M059J (cell line): ENCODE measurements at regions not wholly inside any gene's neighbourhood (a gene's known extent, or its start where the extent isn't known, plus 50 kb on each side); places are given as distances from the start of the nearest gene placed in this dataset.
"Not testable (repeated sequence)": the region's sequence is repeated elsewhere in the genome, so short reads cannot be mapped to it uniquely, and the experiment has no call there.

ENCODE experiments used
- DNase-seq: peaks from one replicate; pipeline ENCODE4 v3.0.0-alpha.2; 2012; ENCODE audit warnings: low read depth

GRCh38 chr10:65128277-65128676 lies 1607.1 kb downstream of the REEP3 start:
- no peak for DNase-seq

GRCh38 chr10:65130162-65130758 lies 1609.1 kb downstream of the REEP3 start:
- DNase-seq = no peak

GRCh38 chr10:65133652-65134051 lies 1612.5 kb downstream of the REEP3 start:
- DNase-seq = no peak

GRCh38 chr10:65135508-65135907 lies 1614.3 kb downstream of the REEP3 start:
- no peak for DNase-seq

GRCh38 chr10:65142641-65143435 lies 1621.6 kb downstream of the REEP3 start:
- no peak for DNase-seq

GRCh38 chr10:65143723-65144122 lies 1622.5 kb downstream of the REEP3 start:
- no peak for DNase-seq

- DNase-seq = no peak
Observed at GRCh38 chr10:65149878-65150277, 1628.7 kb downstream of the REEP3 start.

GRCh38 chr10:65166272-65166671 lies 1645.1 kb downstream of the REEP3 start:
- DNase-seq = no peak

GRCh38 chr10:65172249-65172648 lies 1651.0 kb downstream of the REEP3 start:
- DNase-seq = no peak

GRCh38 chr10:65176994-65177393 lies 1655.8 kb downstream of the REEP3 start:
- DNase-seq = no peak

- no peak for DNase-seq
Observed at GRCh38 chr10:65183236-65183635, 1662.0 kb downstream of the REEP3 start.

GRCh38 chr10:65186668-65187067 lies 1665.5 kb downstream of the REEP3 start:
- DNase-seq = not testable (repeated sequence)

GRCh38 chr10:65194126-65194525 lies 1672.9 kb downstream of the REEP3 start:
- DNase-seq = peak; percentile 0

GRCh38 chr10:65194555-65194954 lies 1673.4 kb downstream of the REEP3 start:
- DNase-seq = no peak

GRCh38 chr10:65196111-65196510 lies 1674.9 kb downstream of the REEP3 start:
- DNase-seq = no peak

GRCh38 chr10:65197935-65198334 lies 1676.7 kb downstream of the REEP3 start:
- no peak for DNase-seq

GRCh38 chr10:65201491-65201890 lies 1680.3 kb downstream of the REEP3 start:
- no peak for DNase-seq

- DNase-seq = no peak
Observed at GRCh38 chr10:65204999-65205398, 1683.8 kb downstream of the REEP3 start.

- no peak for DNase-seq
Observed at GRCh38 chr10:65213170-65213569, 1692.0 kb downstream of the REEP3 start.

- no peak for DNase-seq
Observed at GRCh38 chr10:65219444-65219843, 1698.2 kb downstream of the REEP3 start.

GRCh38 chr10:65231148-65231547 lies 1694.7 kb upstream of the LRRTM3 start:
- DNase-seq = no peak

- DNase-seq = peak; percentile 4
Observed at GRCh38 chr10:65234261-65234660, 1691.6 kb upstream of the LRRTM3 start.

- DNase-seq = no peak
Observed at GRCh38 chr10:65235266-65235665, 1690.6 kb upstream of the LRRTM3 start.

GRCh38 chr10:65235846-65236245 lies 1690.0 kb upstream of the LRRTM3 start:
- no peak for DNase-seq
